Prostate gland (tissue), 2 donors: ENCODE measurements at regions not wholly inside any gene's neighbourhood (a gene's known extent, or its start where the extent isn't known, plus 50 kb on each side); places are given as distances from the start of the nearest gene placed in this dataset.

ENCODE experiments used
- DNase-seq: peaks from one replicate; pipeline ENCODE4 v3.0.0-alpha.2; 2019; ENCODE audit warnings: low spot score
- H3K27ac ChIP-seq, 2 donors: fragments of 200-600 bp; sonication (generic); 2 replicates each; pipeline ENCODE4 v1.5.1; 2017 to 2019
- H3K27me3 ChIP-seq: fragments of 200-600 bp; sonication (generic); replicated peaks from 2 replicates; pipeline ENCODE4 v1.5.1; 2019; ENCODE audit not compliant: insufficient read depth
- H3K36me3 ChIP-seq, 2 donors: fragments of 200-600 bp; sonication (generic); 1 replicate in 1 of 2; 2 replicates in 1 of 2; pipeline versions ENCODE4 v1.5.1 to v1.8.1; 2017 to 2019
- H3K4me1 ChIP-seq: fragments of 200-600 bp; sonication (generic); replicated peaks from 2 replicates; pipeline ENCODE4 v1.5.1; 2019
- H3K4me3 ChIP-seq, 2 donors: fragments of 200-600 bp; sonication (generic); 2 replicates each; pipeline ENCODE4 v1.5.1; 2017 to 2019
- H3K9me3 ChIP-seq: fragments of 200-600 bp; sonication (generic); 2 replicates; pipeline ENCODE4 v1.5.1; 2017
- POLR2A ChIP-seq: fragments of 450-650 bp; IDR thresholded peaks from one replicate; pipeline ENCODE4 v1.6.1; 2016; ENCODE audit warnings: antibody characterized with exemption, mild to moderate bottlenecking
- POLR2AphosphoS5 ChIP-seq: sonication (generic); formaldehyde crosslinking; IDR thresholded peaks from one replicate; pipeline ENCODE4 v1.6.1; 2017; ENCODE audit warnings: antibody characterized with exemption
- WGBS: methylation state at CpG from one replicate; pipeline ENCODE4 v1.1.5; 2018; 5-methylcytosine and 5-hydroxymethylcytosine counted together
- intact Hi-C: fragments of 100-400 bp; cut with DNase I; formaldehyde crosslinking; loops from one replicate; pipeline ENCODE4 v1.14.2; 2022
- TF ChIP-seq, protein P1 (sequence below), 4 experiments: fragments of 200-600 bp in 2 of 4; fragments of 450-650 bp in 2 of 4; sonication (generic) in 2 of 4; IDR thresholded peaks; 1 replicate in 3 of 4; 2 replicates in 1 of 4; pipeline ENCODE4 v1.5.1; 2016 to 2019; ENCODE audit warnings: antibody characterized with exemption in 4 of 4, mild to moderate bottlenecking in 2 of 4, moderate library complexity in 2 of 4

DNA sequence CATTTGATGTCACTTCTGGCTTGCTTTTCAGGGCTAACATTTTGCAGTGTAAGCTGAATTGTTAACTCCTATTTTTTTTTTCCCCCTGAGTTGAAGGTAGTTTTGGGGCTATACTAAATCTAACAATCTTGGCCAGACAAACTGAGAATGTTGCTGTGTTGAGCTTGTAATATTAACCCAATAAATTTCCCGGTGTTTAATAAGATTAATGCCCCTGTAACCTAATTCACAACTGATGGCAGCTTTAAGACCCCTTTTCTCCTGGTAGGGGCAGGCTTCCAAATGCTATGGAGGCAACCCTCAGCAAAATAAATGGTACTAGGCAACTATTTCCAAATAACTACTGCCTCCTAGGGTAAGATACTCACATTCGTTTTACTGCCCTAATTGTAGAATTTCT, 549.6 kb upstream of the KIF2B start:
- no peak for DNase-seq
- H3K36me3 ChIP-seq: no peaks in the 10 kb centered on the region
- 37% methylated on average over 2 of the region's 2 CpGs for WGBS
- H3K4me3 ChIP-seq: no peak overlapping the region
- intact Hi-C loops: no loop called here
- H3K4me1 ChIP-seq: no peaks in the 10 kb centered on the region
- H3K27me3 ChIP-seq: no peaks in the 10 kb centered on the region
- H3K9me3 ChIP-seq: no peaks in the 10 kb centered on the region
- no peak overlapping the region for H3K27ac ChIP-seq
- no peak for TF ChIP-seq POLR2AphosphoS5
- TF ChIP-seq POLR2A: no peak
- TF ChIP-seq, protein P1, sequence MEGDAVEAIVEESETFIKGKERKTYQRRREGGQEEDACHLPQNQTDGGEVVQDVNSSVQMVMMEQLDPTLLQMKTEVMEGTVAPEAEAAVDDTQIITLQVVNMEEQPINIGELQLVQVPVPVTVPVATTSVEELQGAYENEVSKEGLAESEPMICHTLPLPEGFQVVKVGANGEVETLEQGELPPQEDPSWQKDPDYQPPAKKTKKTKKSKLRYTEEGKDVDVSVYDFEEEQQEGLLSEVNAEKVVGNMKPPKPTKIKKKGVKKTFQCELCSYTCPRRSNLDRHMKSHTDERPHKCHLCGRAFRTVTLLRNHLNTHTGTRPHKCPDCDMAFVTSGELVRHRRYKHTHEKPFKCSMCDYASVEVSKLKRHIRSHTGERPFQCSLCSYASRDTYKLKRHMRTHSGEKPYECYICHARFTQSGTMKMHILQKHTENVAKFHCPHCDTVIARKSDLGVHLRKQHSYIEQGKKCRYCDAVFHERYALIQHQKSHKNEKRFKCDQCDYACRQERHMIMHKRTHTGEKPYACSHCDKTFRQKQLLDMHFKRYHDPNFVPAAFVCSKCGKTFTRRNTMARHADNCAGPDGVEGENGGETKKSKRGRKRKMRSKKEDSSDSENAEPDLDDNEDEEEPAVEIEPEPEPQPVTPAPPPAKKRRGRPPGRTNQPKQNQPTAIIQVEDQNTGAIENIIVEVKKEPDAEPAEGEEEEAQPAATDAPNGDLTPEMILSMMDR (IDR thresholded peaks at IDR 0.05): no peak

DNA sequence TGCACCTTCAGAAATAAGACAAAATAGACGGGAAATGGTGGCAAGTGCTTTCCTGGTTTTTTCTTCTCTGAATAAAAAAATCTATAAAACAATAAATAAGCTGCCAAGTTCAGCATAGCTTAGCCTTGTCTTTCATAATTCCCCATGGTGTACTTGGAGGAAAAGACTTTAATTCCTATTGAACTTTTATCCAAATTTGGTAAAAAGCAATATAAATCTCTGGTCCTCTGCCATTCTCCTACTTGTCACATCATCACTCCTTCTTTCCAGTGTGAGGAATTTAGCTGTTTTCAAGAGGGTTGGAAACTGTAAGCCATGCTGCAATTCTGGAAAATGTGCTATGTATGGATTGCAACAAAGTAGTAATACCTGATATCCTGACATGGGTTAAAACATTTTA, 551.8 kb upstream of the KIF2B start:
- Histone ChIP-seq H3K36me3 (no peaks in the 10 kb centered on the region), H3K27ac (no peak overlapping the region), H3K4me3 (no peak overlapping the region), H3K27me3 (no peaks in the 10 kb centered on the region), H3K4me1 (no peaks in the 10 kb centered on the region), H3K9me3 (no peaks in the 10 kb centered on the region)
- WGBS: 66% methylated on average over 1 of the region's 1 CpG
- DNase-seq: no peak
- TF ChIP-seq POLR2A (no peak), POLR2AphosphoS5 (no peak)
- TF ChIP-seq, protein P1 (IDR thresholded peaks at IDR 0.05): no peak
- intact Hi-C loops: no loop called here

DNA sequence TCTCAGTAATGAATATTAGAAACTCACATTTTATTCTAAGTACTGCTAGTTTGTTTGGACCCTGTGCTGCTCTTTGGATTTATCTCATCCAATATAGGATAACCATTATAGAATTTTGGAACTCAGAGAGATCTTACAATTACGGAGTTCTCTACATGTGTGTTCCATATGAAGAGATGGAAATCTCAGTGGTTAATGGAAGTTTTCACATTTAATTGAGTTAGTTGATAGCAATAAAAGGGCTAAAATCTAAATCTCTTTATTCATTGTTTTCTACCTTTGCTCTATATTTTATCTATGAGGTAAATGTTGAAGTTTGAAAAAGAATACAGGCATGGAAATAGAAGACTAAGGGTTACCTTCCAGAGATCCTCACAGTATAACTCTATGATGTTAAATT, 558.0 kb upstream of the KIF2B start:
- Histone ChIP-seq H3K27ac (no peak overlapping the region), H3K27me3 (no peaks in the 10 kb centered on the region), H3K4me3 (no peak overlapping the region), H3K4me1 (no peaks in the 10 kb centered on the region), H3K9me3 (no peaks in the 10 kb centered on the region), H3K36me3 (no peaks in the 10 kb centered on the region)
- DNase-seq: no peak
- WGBS: 95% methylated on average over 1 of the region's 1 CpG
- TF ChIP-seq POLR2AphosphoS5: no peak
- intact Hi-C loops: no loop called here

DNA sequence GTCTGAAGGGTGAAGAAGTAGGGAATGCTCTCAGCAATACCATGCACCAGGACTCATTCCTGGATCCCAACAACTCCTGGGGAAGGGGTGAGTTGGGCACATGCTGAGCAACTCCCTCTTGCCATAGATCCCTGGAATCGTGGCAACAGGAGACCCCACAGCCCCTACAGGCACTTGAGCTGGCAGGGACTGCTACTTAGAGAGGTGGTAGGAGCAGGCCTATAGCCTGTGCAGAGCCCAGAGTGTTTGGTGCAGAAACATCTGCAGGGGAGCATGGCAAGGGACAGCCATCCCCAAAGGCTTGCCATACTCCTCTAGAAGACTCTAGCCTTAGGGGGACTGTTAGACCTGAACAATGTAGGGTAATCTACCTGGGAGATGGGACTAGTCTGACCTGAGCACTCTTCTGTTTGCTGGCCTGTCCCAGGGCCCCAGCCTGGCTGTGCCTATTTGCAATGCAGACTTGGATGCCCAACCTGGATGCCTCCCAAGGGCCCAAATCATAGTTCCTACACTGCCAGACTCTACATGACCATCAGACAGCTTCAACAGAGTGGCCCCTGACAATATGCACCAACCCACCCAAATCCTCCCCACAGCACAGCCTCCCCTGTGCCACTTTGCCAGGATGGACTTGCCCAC, 568.6 kb upstream of the KIF2B start:
- intact Hi-C loops: no loop called here

DNA sequence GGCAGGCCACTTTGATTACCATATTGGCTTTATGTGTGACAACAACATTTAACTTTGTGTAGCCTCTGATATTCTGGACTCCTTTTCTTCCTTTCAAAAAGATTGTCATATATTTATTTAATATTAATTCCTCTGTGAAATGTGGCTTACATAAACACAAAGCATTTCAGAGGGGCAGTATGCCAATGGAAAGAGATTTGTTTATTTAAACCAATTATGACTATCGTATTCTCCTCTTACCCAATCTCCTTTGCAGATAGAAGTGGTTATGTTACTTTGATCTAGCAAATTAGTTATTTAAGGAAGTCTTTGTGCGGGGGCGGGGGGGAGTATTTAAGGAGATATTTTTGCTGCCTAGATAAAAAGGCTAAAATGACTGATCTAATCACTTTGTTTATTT, 573.7 kb upstream of the KIF2B start:
- Histone ChIP-seq H3K4me1 (no peaks in the 10 kb centered on the region), H3K9me3 (no peaks in the 10 kb centered on the region), H3K4me3 (no peak overlapping the region), H3K36me3 (no peaks in the 10 kb centered on the region), H3K27ac (no peak overlapping the region), H3K27me3 (no peaks in the 10 kb centered on the region)
- DNase-seq: no peak
- TF ChIP-seq, protein P1 (IDR thresholded peaks at IDR 0.05): no peak
- TF ChIP-seq POLR2A: no peak
- no peak for TF ChIP-seq POLR2AphosphoS5
- 13% methylated on average over 3 of the region's 3 CpGs for WGBS
- intact Hi-C loops: no loop called here

More for the DNA sequence above, 568.6 kb upstream of the KIF2B start:
- no peak for TF ChIP-seq POLR2A
- no peak for TF ChIP-seq POLR2AphosphoS5
- TF ChIP-seq, protein P1 (IDR thresholded peaks at IDR 0.05): no peak
- no peaks in the 10 kb centered on the region for H3K4me1 ChIP-seq
- no peaks in the 10 kb centered on the region for H3K27me3 ChIP-seq
- 85% methylated on average over 1 of the region's 1 CpG for WGBS
- H3K27ac ChIP-seq: no peak overlapping the region
- H3K9me3 ChIP-seq: no peaks in the 10 kb centered on the region
- DNase-seq: no peak
- no peak overlapping the region for H3K4me3 ChIP-seq
- no peaks in the 10 kb centered on the region for H3K36me3 ChIP-seq
